ENCODE measurements at regions not wholly inside any gene's neighbourhood (a gene's known extent, or its start where the extent isn't known, plus 50 kb on each side); places are given as distances from the start of the nearest gene placed in this dataset.

- TF ChIP-seq POLR2A (IDR thresholded peaks at IDR 0.05) (no peak), CTCF (IDR thresholded peaks at IDR 0.05) (no peak), EP300 (IDR thresholded peaks at IDR 0.05) (no peak)
Observed at GRCh38 chr17:36720131-36720530, 118.7 kb downstream of the MRM1 start.
